ENCODE measurements at regions not wholly inside any gene's neighbourhood (a gene's known extent, or its start where the extent isn't known, plus 50 kb on each side); places are given as distances from the start of the nearest gene placed in this dataset.
"Not testable (repeated sequence)": the region's sequence is repeated elsewhere in the genome, so short reads cannot be mapped to it uniquely, and the experiment has no call there.

DNA sequence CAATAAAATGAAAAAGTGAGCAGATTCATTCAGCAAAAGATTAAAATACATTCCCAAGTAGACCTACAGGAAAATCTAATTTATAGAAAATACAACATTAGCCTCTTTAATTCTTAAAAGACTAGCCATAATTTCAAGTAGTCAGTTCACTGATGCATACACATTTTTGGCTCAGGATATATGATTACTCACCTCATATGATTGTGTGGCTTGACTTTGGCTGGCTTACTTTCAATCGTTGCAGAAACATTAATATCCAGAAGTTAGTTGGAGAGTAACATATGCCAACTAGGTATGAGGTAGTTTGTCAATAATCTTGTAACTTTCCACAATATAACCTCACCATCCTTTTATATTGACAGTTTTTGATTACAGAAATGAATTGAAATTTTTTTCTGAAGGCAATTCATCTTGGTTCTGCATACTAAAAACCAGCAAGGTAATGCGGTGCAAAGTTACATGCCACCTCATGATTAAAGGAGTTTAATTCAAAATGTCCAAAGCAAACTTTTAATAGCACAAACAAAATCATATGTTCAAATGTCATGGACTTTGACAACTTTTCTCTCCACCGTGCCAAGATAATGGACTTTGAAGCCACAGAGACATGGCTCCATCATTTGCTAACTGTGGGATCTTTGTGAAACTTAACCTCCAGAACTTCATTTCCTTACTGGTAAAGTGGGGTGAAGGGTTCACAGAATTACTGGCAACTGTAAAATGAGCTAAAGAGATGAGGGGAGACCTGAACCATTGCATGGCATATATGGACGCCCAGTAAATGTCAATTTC is 76.6 kb upstream of the PAM start:
- TF ChIP-seq, protein P1, sequence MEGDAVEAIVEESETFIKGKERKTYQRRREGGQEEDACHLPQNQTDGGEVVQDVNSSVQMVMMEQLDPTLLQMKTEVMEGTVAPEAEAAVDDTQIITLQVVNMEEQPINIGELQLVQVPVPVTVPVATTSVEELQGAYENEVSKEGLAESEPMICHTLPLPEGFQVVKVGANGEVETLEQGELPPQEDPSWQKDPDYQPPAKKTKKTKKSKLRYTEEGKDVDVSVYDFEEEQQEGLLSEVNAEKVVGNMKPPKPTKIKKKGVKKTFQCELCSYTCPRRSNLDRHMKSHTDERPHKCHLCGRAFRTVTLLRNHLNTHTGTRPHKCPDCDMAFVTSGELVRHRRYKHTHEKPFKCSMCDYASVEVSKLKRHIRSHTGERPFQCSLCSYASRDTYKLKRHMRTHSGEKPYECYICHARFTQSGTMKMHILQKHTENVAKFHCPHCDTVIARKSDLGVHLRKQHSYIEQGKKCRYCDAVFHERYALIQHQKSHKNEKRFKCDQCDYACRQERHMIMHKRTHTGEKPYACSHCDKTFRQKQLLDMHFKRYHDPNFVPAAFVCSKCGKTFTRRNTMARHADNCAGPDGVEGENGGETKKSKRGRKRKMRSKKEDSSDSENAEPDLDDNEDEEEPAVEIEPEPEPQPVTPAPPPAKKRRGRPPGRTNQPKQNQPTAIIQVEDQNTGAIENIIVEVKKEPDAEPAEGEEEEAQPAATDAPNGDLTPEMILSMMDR (IDR thresholded peaks at IDR 0.05) = no peak
- no peak overlapping the region for H3K27ac Mint-ChIP-seq (ENCODE audit: unreplicated experiment)
- no peak overlapping the region for H3K4me3 Mint-ChIP-seq (ENCODE audit: unreplicated experiment)
- H3K4me1 Mint-ChIP-seq (ENCODE audit: low read depth) = no peaks in the 10 kb centered on the region
- no peaks in the 10 kb centered on the region for H3K36me3 Mint-ChIP-seq (ENCODE audit: low read depth)
- H3K27me3 Mint-ChIP-seq (ENCODE audit: low read depth) = no peaks in the 10 kb centered on the region
- DNase-seq (ENCODE audit: low spot score) = no peak
- H3K9me3 Mint-ChIP-seq (ENCODE audit: low read depth) = peaks cover 3% of the 10 kb centered on the region

DNA sequence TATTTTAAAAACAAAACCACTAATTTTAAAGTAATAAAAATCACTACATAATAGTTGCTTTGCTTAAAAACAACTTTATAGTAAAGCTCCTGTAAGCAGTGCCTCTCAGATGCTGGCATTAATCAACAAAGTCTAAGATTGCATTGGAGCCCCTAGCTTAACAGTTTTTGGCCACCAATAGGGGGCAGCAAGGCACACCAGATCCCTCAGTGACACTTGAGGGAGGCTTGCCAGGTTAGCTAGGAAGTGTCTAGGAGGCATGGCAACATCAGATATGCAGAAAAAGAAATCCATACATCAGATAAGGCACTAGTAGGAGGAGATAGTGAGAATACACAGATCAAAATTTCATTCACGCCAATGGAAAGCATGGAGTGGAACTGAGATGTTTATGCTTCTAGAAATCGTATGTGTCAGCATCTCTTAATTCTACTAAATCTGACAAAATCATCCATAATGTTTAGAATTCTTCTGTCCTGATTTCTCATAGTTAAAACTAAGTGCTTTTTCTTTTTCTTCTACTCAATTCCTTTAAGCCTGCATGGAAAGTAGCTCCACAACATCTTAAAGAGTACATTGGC is 73.6 kb upstream of the PAM start:
- Mint-ChIP-seq H3K9me3 (ENCODE audit: low read depth) (peaks cover 6% of the 10 kb centered on the region), H3K27ac (ENCODE audit: unreplicated experiment) (no peak overlapping the region), H3K4me1 (ENCODE audit: low read depth) (no peaks in the 10 kb centered on the region), H3K4me3 (ENCODE audit: unreplicated experiment) (no peak overlapping the region), H3K27me3 (ENCODE audit: low read depth) (no peaks in the 10 kb centered on the region), H3K36me3 (ENCODE audit: low read depth) (peaks cover 2% of the 10 kb centered on the region)
- TF ChIP-seq, protein P1 (IDR thresholded peaks at IDR 0.05) = peak; percentile 93
- DNase-seq (ENCODE audit: low spot score) = no peak

DNA sequence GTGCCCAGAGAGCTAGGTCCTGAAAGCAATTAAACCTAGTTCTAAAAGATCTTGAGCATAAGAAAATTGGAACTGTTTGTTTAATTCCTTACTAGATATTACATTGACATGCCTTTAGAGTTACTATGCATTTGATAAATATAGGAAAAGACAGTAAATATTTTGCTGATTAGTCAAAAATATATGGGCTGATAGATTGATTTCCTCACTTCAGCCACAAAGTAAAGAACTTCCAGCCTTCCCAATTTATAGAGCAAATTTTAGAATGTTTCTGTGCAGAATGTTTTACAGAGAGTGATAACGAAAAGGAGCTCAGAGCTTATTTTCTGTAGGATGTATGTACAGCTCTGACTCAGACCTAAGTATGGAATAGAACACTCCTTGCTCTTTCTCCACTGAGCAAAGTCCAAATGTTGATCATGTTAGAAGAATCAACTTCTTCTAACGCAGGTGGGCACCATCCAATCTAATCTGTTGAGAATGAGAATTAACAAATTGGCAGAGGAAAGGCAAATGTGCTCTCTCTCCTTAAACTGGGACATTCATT is 72.9 kb upstream of the PAM start:
- peaks cover 9% of the 10 kb centered on the region for H3K9me3 Mint-ChIP-seq (ENCODE audit: low read depth)
- TF ChIP-seq, protein P1 (IDR thresholded peaks at IDR 0.05) = no peak
- H3K36me3 Mint-ChIP-seq (ENCODE audit: low read depth) = peaks cover 2% of the 10 kb centered on the region
- H3K4me3 Mint-ChIP-seq (ENCODE audit: unreplicated experiment) = no peak overlapping the region
- H3K27ac Mint-ChIP-seq (ENCODE audit: unreplicated experiment) = no peak overlapping the region
- H3K27me3 Mint-ChIP-seq (ENCODE audit: low read depth) = no peaks in the 10 kb centered on the region
- no peak for DNase-seq (ENCODE audit: low spot score)
- H3K4me1 Mint-ChIP-seq (ENCODE audit: low read depth) = no peaks in the 10 kb centered on the region

DNA sequence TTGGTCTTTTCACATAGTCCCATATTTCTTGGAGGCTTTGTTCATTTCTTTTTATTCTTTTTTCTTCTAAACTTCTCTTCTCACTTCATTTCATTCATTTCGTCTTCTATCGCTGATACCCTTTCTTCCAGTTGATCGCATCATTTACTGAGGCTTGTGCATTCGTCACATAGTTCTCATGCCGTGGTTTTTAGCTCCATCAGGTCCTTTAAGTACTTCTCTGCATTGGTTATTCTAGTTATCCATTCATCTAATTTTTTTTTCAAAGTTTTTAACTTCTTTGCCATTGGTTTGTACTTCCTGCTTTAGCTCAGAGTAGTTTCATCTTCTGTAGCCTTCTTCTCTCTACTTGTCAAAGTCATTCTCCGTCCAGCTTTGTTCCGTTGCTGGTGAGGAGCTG is 67.0 kb upstream of the PAM start:
- not testable (repeated sequence) for H3K27ac Mint-ChIP-seq (ENCODE audit: unreplicated experiment); H3K27me3 Mint-ChIP-seq (ENCODE audit: low read depth); H3K4me1 Mint-ChIP-seq (ENCODE audit: low read depth); H3K36me3 Mint-ChIP-seq (ENCODE audit: low read depth); DNase-seq (ENCODE audit: low spot score); H3K4me3 Mint-ChIP-seq (ENCODE audit: unreplicated experiment)
- peaks cover 21% of the 10 kb centered on the region for H3K9me3 Mint-ChIP-seq (ENCODE audit: low read depth)

DNA sequence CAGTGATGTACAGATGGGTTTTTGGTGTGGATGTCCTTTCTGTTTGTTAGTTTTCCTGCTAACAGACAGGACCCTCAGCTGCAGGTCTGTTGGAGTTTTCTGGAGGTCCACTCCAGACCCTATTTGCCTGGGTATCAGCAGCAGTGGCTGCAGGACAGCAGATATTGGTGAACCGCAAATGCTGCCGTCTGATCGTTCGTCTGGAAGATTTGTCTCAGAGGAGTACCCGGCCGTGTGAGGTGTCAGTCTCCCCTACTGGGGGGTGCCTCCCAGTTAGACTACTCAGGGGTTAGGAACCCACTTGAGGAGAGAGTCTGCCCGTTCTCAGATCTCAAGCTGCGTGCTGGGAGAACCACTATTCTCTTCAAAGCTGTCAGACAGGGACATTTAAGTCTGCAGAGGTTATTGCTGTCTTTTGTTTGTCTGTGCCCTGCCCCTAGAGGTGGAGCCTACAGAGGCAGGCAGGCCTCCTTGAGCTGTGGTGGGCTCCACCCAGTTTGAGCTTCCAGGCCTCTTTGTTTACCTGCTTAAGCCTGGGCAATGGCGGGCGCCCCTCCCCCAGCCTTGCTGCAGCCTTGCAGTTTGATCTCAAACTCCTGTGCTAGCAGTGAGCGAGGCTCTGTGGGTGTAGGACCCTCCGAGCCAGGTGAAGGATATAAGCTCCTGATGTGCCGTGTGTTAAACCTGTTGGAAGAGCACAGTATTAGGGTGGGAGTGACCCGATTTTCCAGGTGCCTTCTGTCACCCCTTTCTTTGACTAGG is 66.3 kb upstream of the PAM start:
- not testable (repeated sequence) for H3K27me3 Mint-ChIP-seq (ENCODE audit: low read depth); H3K36me3 Mint-ChIP-seq (ENCODE audit: low read depth); H3K27ac Mint-ChIP-seq (ENCODE audit: unreplicated experiment); H3K4me1 Mint-ChIP-seq (ENCODE audit: low read depth); H3K4me3 Mint-ChIP-seq (ENCODE audit: unreplicated experiment); DNase-seq (ENCODE audit: low spot score)
- peaks cover 21% of the 10 kb centered on the region for H3K9me3 Mint-ChIP-seq (ENCODE audit: low read depth)

- Mint-ChIP-seq H3K36me3 (ENCODE audit: low read depth) (peaks cover 2% of the 10 kb centered on the region), H3K4me1 (ENCODE audit: low read depth) (no peaks in the 10 kb centered on the region), H3K9me3 (ENCODE audit: low read depth) (peaks cover 18% of the 10 kb centered on the region), H3K27me3 (ENCODE audit: low read depth) (no peaks in the 10 kb centered on the region), H3K4me3 (ENCODE audit: unreplicated experiment) (no peak overlapping the region), H3K27ac (ENCODE audit: unreplicated experiment) (no peak overlapping the region)
- TF ChIP-seq, protein P1 (IDR thresholded peaks at IDR 0.05) = no peak
- DNase-seq (ENCODE audit: low spot score) = no peak
Observed at GRCh38 chr5:102690910-102691309, 64.2 kb upstream of the PAM start.
